SJSA1 (cell line): ENCODE measurements at regions not wholly inside any gene's neighbourhood (a gene's known extent, or its start where the extent isn't known, plus 50 kb on each side); places are given as distances from the start of the nearest gene placed in this dataset.

Source experiments
- DNase-seq, 2 experiments: peaks; one replicate each; pipeline ENCODE4 v3.0.0-alpha.2; 2015 to 2020; ENCODE audit warnings: low spot score in 2 of 2, low read depth in 1 of 2
- H3K27ac ChIP-seq: fragments of 250-450 bp; sonication (Bioruptor Pico); 2 replicates; pipeline ENCODE4 v1.5.1; 2020; ENCODE audit warnings: mild to moderate bottlenecking, moderate library complexity
- H3K27me3 ChIP-seq: fragments of 250-450 bp; sonication (Bioruptor Pico); replicated peaks from 2 replicates; pipeline ENCODE4 v1.5.1; 2020; ENCODE audit warnings: mild to moderate bottlenecking, moderate library complexity
- H3K36me3 ChIP-seq: fragments of 250-450 bp; sonication (Bioruptor Pico); 2 replicates; pipeline ENCODE4 v1.5.1; 2020; ENCODE audit warnings: mild to moderate bottlenecking
- H3K4me1 ChIP-seq: fragments of 250-450 bp; sonication (Bioruptor Pico); replicated peaks from 2 replicates; pipeline ENCODE4 v1.6.1; 2021; ENCODE audit warnings: mild to moderate bottlenecking
- H3K4me3 ChIP-seq: fragments of 250-450 bp; sonication (Bioruptor Pico); 2 replicates; pipeline ENCODE4 v1.5.1; 2020; ENCODE audit warnings: mild to moderate bottlenecking
- H3K9me3 ChIP-seq: fragments of 250-450 bp; sonication (Bioruptor Pico); replicated peaks from 2 replicates; pipeline ENCODE4 v1.5.1; 2020; ENCODE audit warnings: mild to moderate bottlenecking

GRCh38 chr3:106877627-106878026, 499.6 kb upstream of the CCDC54 start:
- Histone ChIP-seq H3K4me3 (no peak overlapping the region), H3K9me3 (no peaks in the 10 kb centered on the region), H3K4me1 (no peaks in the 10 kb centered on the region), H3K36me3 (no peaks in the 10 kb centered on the region), H3K27me3 (no peaks in the 10 kb centered on the region), H3K27ac (no peak overlapping the region)
- DNase-seq = no peak

GRCh38 chr3:106880206-106880605, 497.0 kb upstream of the CCDC54 start:
- no peaks in the 10 kb centered on the region for H3K4me1 ChIP-seq
- H3K4me3 ChIP-seq = no peak overlapping the region
- H3K9me3 ChIP-seq = no peaks in the 10 kb centered on the region
- H3K27ac ChIP-seq = no peak overlapping the region
- no peak for DNase-seq
- no peaks in the 10 kb centered on the region for H3K36me3 ChIP-seq
- no peaks in the 10 kb centered on the region for H3K27me3 ChIP-seq

DNA sequence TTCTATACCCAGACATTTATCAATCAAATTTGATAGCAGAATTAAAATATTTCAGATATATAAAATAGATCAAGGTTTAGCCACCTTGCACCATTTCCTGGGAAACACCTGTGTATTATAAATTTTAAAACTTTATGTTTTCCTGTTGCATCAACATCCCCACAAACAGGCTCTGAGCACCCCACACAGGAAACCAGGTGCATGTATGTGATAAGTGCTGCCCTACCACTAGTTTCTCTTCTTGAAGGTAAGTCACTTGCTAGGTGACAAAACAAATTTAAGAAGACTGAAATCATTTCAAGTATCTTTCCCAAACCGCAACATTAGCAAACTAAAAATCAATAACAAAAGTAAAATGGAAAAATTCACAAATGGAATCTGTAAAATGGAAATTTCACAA, 496.1 kb upstream of the CCDC54 start:
- Histone ChIP-seq H3K9me3 (no peaks in the 10 kb centered on the region), H3K4me1 (no peaks in the 10 kb centered on the region), H3K36me3 (no peaks in the 10 kb centered on the region), H3K27me3 (no peaks in the 10 kb centered on the region), H3K27ac (no peak overlapping the region), H3K4me3 (no peak overlapping the region)
- DNase-seq = no peak

DNA sequence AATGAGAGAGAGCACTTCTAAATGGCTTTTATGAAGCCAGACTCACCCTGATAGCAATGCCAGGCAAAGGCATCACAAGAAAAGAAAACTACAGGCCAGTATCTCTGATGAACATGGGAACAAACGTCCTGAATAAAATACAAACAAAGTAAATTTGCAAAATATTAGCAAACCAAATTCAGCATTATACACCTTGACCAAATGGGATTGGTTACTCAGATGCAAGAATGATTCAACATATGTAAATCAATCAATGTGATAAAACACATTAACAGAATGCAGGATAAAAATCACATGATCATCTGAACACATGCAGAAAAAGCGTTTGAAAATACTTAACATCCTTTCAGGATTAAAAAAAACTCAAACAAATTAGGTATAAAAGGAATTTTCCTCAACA, 494.9 kb upstream of the CCDC54 start:
- H3K27ac ChIP-seq = no peak overlapping the region
- DNase-seq = no peak

DNA sequence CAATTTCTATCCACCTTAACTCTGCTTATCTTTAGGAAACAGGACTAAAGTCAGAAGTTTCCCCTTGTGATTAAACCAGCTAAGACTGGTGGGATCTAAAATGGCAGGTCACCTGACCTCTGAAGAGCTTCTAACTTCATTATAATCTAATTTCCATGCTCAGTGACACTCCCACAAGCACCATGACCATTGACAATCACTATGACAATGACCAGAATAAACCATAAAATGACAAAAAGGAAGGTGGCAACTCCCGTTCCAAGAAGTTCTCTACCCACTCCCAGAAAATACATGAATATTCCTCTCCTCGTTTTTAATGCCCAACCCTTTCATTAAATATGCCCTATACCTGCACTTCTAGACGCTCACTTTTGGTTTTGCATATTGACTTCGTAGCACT, 471.2 kb upstream of the CCDC54 start:
- Histone ChIP-seq H3K4me3 (no peak overlapping the region), H3K27me3 (no peaks in the 10 kb centered on the region), H3K9me3 (no peaks in the 10 kb centered on the region), H3K4me1 (no peaks in the 10 kb centered on the region), H3K36me3 (no peaks in the 10 kb centered on the region), H3K27ac (no peak overlapping the region)
- no peak for DNase-seq

More for the DNA sequence above, 494.9 kb upstream of the CCDC54 start:
- Histone ChIP-seq H3K4me3 (no peak overlapping the region), H3K4me1 (no peaks in the 10 kb centered on the region), H3K9me3 (no peaks in the 10 kb centered on the region), H3K27me3 (no peaks in the 10 kb centered on the region), H3K36me3 (no peaks in the 10 kb centered on the region)

DNA sequence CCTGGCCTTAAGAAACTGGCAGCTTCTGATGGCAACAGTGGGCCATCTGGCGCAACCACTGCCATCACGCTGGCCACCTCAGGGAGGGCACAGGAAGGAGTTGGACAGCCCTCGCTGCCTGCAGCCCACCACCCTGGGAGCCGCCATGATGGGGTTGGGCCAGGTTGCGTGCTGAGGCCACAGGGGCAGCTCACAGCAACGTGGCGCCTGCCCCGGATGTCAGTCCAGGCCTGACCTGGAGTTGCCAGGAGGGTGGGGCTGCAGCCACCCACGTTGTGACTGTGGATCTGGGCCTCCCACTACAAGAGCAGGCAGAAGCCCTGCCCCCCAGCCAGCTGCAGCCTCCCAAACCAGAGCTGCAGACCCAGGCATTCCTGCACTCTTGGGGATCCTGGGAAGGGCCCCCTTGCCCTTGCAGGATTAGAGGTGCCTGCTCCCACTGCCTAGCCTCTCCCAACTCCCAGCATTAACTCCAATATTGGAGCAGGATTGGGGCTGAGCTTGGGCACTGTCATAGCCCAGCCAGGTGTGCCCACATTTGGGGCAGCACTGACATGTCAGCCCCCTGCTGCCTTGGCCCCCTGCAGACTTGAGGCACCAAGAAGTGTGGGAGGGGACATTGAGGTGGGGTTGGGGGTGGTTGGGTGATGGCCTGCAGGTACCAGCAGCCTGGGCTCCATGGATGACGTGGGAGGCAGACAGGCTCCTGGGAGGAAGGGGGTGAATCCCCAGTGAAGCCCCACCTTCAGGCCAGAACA, 468.9 kb upstream of the CCDC54 start:
- Histone ChIP-seq H3K36me3 (no peaks in the 10 kb centered on the region), H3K27me3 (no peaks in the 10 kb centered on the region), H3K4me3 (no peak overlapping the region), H3K27ac (no peak overlapping the region), H3K4me1 (no peaks in the 10 kb centered on the region), H3K9me3 (no peaks in the 10 kb centered on the region)
- no peak for DNase-seq

DNA sequence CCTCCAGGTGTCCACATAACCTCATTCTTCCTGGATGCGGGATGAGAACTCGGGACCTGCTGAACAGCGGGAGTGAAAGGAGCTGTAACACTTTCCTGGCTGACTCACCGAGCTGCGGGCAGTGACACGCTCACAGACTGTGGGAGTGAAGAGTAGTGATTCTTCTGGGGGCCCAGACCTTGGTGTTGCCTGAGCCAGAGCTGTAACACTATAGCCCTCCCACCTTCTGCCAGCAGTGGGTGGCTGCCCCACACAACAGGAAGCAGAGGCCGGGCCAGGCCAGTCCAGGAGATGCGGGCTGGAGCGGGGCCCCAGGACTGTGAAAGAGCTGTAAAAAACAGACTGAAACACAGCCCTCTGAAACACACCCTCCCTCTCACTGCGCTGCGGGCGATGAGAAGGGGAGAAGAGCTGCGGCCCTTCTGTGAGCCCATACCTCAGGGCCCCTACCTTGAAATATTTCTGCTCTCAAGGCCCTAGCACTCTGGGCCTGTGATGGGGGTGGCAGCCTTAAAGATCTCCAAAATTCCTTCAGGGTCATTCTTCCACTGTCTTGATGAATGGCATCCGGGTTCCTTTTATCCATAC, 464.0 kb upstream of the CCDC54 start:
- Histone ChIP-seq H3K4me1 (no peaks in the 10 kb centered on the region), H3K9me3 (no peaks in the 10 kb centered on the region), H3K4me3 (no peak overlapping the region), H3K27me3 (no peaks in the 10 kb centered on the region), H3K27ac (no peak overlapping the region), H3K36me3 (no peaks in the 10 kb centered on the region)
- DNase-seq = no peak

GRCh38 chr3:106913966-106914365, 463.3 kb upstream of the CCDC54 start:
- no peaks in the 10 kb centered on the region for H3K9me3 ChIP-seq
- no peaks in the 10 kb centered on the region for H3K4me1 ChIP-seq
- H3K27me3 ChIP-seq = no peaks in the 10 kb centered on the region
- H3K27ac ChIP-seq = no peak overlapping the region
- no peaks in the 10 kb centered on the region for H3K36me3 ChIP-seq
- no peak overlapping the region for H3K4me3 ChIP-seq
- DNase-seq = no peak

DNA sequence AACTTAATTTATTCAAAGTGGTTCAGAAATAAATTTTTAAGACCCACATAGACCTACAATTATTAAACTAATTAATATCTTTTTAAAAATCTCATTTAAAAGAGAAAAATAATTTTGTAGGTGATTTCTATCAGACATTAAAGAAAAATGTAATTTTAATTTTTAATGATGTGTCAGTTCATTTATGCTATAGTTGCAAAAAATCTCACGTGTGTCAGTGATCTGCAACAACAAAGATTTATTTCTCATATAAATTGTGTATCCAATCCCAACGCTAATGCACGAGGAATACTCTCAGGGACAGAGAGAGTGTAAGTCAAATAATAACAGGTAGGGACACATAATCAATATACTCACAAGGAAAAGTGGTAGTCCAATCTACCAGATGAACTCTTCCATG, 456.6 kb upstream of the CCDC54 start:
- no peak overlapping the region for H3K27ac ChIP-seq
- no peaks in the 10 kb centered on the region for H3K9me3 ChIP-seq
- H3K4me3 ChIP-seq = no peak overlapping the region
- DNase-seq = no peak
- no peaks in the 10 kb centered on the region for H3K36me3 ChIP-seq
- H3K27me3 ChIP-seq = no peaks in the 10 kb centered on the region
- no peaks in the 10 kb centered on the region for H3K4me1 ChIP-seq

- Histone ChIP-seq H3K27me3 (no peaks in the 10 kb centered on the region), H3K36me3 (no peaks in the 10 kb centered on the region), H3K4me1 (no peaks in the 10 kb centered on the region), H3K9me3 (no peaks in the 10 kb centered on the region), H3K4me3 (no peak overlapping the region), H3K27ac (no peak overlapping the region)
- no peak for DNase-seq
Observed at GRCh38 chr3:106929081-106929480, 448.2 kb upstream of the CCDC54 start.

DNA sequence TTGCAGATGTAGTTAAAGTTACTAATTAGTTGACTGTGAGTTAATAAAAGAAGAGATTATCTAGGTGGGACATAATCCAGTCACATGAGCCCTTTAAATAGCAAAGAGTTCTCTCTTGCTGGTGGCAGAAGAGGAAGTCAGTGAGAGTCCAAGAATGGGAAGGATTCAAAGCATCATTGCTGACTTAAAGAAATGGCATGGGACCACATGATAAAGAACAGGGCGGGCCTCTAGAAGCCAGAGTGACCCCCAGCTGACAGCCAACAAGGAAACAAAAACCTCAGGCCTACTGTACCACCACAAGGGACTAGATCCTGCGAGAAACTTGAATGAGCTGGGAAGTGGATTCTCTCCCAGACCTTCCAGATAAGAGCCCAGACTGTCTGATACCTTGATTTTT, 447.2 kb upstream of the CCDC54 start:
- DNase-seq = no peak
- Histone ChIP-seq H3K4me3 (no peak overlapping the region), H3K9me3 (no peaks in the 10 kb centered on the region), H3K27ac (no peak overlapping the region), H3K36me3 (no peaks in the 10 kb centered on the region), H3K27me3 (no peaks in the 10 kb centered on the region), H3K4me1 (no peaks in the 10 kb centered on the region)

GRCh38 chr3:106931904-106932303, 445.3 kb upstream of the CCDC54 start:
- no peaks in the 10 kb centered on the region for H3K9me3 ChIP-seq
- no peaks in the 10 kb centered on the region for H3K4me1 ChIP-seq
- DNase-seq = no peak
- no peak overlapping the region for H3K4me3 ChIP-seq
- H3K27ac ChIP-seq = no peak overlapping the region
- no peaks in the 10 kb centered on the region for H3K27me3 ChIP-seq
- no peaks in the 10 kb centered on the region for H3K36me3 ChIP-seq

DNA sequence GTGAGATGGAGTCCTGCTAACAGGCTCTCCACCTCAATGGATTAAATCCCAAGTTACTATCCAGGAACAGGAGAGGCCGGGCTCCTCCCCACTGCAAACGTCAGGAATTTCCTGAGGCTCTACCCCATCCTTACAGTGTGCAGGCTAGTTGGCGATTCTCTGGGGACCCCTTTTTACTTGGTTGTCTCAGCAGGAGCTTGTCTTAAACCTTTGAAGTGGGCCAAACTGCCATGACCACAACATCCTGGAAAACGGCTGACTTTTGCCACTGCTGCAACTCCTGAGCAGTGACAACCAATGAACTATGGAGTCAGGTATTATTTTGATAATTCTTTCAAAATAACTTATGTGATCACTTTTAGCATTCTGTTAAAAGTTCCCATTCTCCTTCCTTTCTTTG, 440.9 kb upstream of the CCDC54 start:
- Histone ChIP-seq H3K4me1 (no peaks in the 10 kb centered on the region), H3K27ac (no peak overlapping the region)
- DNase-seq = no peak

GRCh38 chr3:106942051-106942450, 435.2 kb upstream of the CCDC54 start:
- H3K4me3 ChIP-seq = no peak overlapping the region
- H3K27ac ChIP-seq = no peak overlapping the region
- no peaks in the 10 kb centered on the region for H3K4me1 ChIP-seq
- no peak for DNase-seq
- no peaks in the 10 kb centered on the region; the same call in 1 of the 2 replicates for H3K27me3 ChIP-seq
- H3K36me3 ChIP-seq = no peaks in the 10 kb centered on the region
- H3K9me3 ChIP-seq = no peaks in the 10 kb centered on the region

More for the DNA sequence above, 440.9 kb upstream of the CCDC54 start:
- no peaks in the 10 kb centered on the region for H3K36me3 ChIP-seq
- no peaks in the 10 kb centered on the region for H3K9me3 ChIP-seq
- H3K4me3 ChIP-seq = no peak overlapping the region
- no peaks in the 10 kb centered on the region for H3K27me3 ChIP-seq

- DNase-seq = no peak
- H3K9me3 ChIP-seq = no peaks in the 10 kb centered on the region
- no peaks in the 10 kb centered on the region for H3K4me1 ChIP-seq
Observed at GRCh38 chr3:106943071-106943470, 434.2 kb upstream of the CCDC54 start.

More at GRCh38 chr3:106943071-106943470, 434.2 kb upstream of the CCDC54 start:
- H3K27ac ChIP-seq = no peak overlapping the region
- H3K4me3 ChIP-seq = no peak overlapping the region
- H3K27me3 ChIP-seq = no peaks in the 10 kb centered on the region; the same call in 1 of the 2 replicates
- H3K36me3 ChIP-seq = no peaks in the 10 kb centered on the region
